B cell (primary cell): ENCODE measurements at regions not wholly inside any gene's neighbourhood (a gene's known extent, or its start where the extent isn't known, plus 50 kb on each side); places are given as distances from the start of the nearest gene placed in this dataset.

Experiments
- CTCF ChIP-seq: fragments of 200-600 bp; IDR thresholded peaks from one replicate; pipeline ENCODE4 v1.8.0; 2022; ENCODE audit warnings: antibody characterized with exemption, mild to moderate bottlenecking
- EZH2 ChIP-seq: IDR thresholded peaks from 2 replicates; pipeline ENCODE4 v1.6.1; 2012; ENCODE audit warnings: borderline replicate concordance, low read depth, mild to moderate bottlenecking, moderate library complexity, low read length; ENCODE audit not compliant: insufficient read depth, poor library complexity, severe bottlenecking

- TF ChIP-seq CTCF, result no peak
- TF ChIP-seq EZH2, result no peak
These were observed 52.2 kb upstream of the INPP5A start for GRCh38 chr10:132485391-132485790.
